Testis (tissue), 2 donors: ENCODE measurements at regions not wholly inside any gene's neighbourhood (a gene's known extent, or its start where the extent isn't known, plus 50 kb on each side); places are given as distances from the start of the nearest gene placed in this dataset.

Experiments used
- CTCF ChIP-seq, 3 experiments: fragments of 450-650 bp in 2 of 3; fragments of 200-600 bp in 1 of 3; sonication (generic) in 1 of 3; IDR thresholded peaks; one replicate each; pipeline ENCODE4 v1.5.1; 2016 to 2019; ENCODE audit warnings: antibody characterized with exemption in 3 of 3, mild to moderate bottlenecking in 2 of 3, moderate library complexity in 1 of 3
- POLR2A ChIP-seq: fragments of 450-650 bp; IDR thresholded peaks from one replicate; pipeline ENCODE4 v1.6.1; 2017; ENCODE audit warnings: antibody characterized with exemption, mild to moderate bottlenecking, moderate library complexity

DNA sequence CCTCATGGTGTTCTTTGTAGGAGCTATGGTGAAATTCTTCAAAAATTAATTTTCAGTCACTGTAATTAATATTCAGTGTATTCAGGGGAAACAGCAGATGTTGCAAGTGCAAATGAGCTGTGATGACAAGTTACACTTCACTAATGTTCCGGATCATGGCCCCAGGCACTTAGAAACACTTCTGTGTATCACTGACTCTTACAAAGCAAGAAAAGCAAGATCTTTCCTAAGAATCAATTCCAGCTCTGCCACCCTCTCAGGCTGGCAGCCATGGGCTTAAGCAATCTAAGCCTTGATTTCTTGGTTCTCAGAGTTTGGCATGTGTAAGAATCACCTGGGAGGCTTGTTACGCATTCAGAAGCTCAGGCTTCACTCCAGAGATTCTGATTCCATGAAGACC lies 78.0 kb downstream of the MARCHF4 start:
- no peak for TF ChIP-seq CTCF (IDR thresholded peaks at IDR 0.05)
- TF ChIP-seq POLR2A = no peak
